ENCODE measurements at regions not wholly inside any gene's neighbourhood (a gene's known extent, or its start where the extent isn't known, plus 50 kb on each side); places are given as distances from the start of the nearest gene placed in this dataset.

DNA sequence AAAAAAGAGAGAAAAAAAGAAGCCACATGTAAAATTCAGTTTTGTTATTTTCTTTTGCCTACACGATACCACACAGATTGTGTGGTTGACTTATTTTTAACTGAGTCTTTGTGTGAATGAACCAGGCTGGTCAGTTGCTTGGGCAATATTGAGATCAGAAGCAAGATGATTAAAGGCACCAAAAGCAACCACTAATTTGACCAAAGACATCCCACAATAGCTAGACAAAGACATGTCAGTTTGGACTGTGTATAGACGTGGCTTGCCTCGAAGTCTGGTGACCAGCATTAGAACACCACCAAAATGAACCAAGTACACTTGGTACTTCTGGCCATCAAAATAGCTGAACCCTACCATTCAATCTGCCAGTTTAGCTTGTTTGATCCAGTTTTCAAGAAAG, 340.6 kb upstream of the TBX3 start:
- H3K27me3 ChIP-seq: no peaks in the 10 kb centered on the region
- DNase-seq (no peak), ATAC-seq (ENCODE audit: low FRiP score in 2 of 2) (no peak)
- H3K4me1 ChIP-seq: no peaks in the 10 kb centered on the region
- H3K36me3 ChIP-seq: no peaks in the 10 kb centered on the region
- TF ChIP-seq EP300 (IDR thresholded peaks at IDR 0.05): no peak
- TF ChIP-seq POLR2AphosphoS5 (IDR thresholded peaks at IDR 0.05): no peak
- no peak for TF ChIP-seq POLR2A (IDR thresholded peaks at IDR 0.05)
- TF ChIP-seq, protein P1, sequence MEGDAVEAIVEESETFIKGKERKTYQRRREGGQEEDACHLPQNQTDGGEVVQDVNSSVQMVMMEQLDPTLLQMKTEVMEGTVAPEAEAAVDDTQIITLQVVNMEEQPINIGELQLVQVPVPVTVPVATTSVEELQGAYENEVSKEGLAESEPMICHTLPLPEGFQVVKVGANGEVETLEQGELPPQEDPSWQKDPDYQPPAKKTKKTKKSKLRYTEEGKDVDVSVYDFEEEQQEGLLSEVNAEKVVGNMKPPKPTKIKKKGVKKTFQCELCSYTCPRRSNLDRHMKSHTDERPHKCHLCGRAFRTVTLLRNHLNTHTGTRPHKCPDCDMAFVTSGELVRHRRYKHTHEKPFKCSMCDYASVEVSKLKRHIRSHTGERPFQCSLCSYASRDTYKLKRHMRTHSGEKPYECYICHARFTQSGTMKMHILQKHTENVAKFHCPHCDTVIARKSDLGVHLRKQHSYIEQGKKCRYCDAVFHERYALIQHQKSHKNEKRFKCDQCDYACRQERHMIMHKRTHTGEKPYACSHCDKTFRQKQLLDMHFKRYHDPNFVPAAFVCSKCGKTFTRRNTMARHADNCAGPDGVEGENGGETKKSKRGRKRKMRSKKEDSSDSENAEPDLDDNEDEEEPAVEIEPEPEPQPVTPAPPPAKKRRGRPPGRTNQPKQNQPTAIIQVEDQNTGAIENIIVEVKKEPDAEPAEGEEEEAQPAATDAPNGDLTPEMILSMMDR (IDR thresholded peaks at IDR 0.05): no peak
- H3K4me3 ChIP-seq: no peak overlapping the region
- H3K9me3 ChIP-seq: peaks cover 0 to 10% (median 6%) of the 10 kb centered on the region in 4 donors
- no peak overlapping the region for H3K27ac ChIP-seq
- WGBS, 2 donors: 84 to 87% methylated on average over 3 of the region's 3 CpGs

DNA sequence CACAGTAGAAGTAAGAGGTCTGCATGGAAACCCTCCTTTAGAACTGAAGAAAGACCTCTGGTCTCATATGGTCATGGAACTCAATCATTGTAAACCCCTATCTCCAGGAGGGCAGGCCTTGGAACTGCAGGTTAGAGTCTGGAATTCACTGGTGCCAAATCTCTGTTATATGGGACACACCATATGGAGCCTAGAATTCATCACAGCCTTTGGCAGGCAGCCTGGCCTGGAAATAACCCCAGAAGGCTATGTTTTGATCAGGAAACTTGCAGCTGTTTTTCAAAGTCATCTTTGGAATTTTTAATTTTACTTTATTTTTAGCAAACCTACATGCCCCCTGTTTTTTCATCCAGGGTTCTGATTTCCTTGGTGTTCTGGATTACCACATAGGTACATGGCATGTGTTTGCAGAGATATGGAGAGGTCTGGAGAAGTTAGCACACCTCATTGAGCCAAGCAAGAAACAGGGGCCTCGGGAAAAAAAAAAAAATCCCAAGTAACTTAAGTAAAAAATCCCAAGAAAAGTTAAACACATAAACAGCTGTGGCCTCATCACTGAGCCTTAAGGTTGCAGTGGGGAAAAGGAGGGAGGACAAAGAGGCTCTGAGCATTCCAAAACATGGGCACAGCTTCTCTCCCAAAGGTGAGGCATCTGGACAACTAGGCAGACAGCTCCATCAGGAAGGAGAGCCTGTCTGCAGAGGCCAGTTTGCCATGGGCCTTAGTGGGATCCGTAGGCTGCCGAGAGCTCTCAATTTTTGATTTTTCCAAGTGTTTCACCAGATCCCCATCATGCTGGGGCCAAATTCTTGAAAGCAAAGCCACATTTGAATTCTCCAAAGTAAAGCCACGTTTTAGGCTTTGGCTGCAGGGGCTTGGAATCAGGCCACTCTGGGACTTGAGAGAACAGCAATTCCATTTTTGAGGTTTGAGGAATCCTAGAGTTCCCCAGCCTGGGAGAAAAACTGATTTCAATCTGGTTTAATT, 339.6 kb upstream of the TBX3 start:
- Histone ChIP-seq H3K36me3 (no peaks in the 10 kb centered on the region), H3K4me3 (no peak overlapping the region), H3K27me3 (no peaks in the 10 kb centered on the region), H3K4me1 (no peaks in the 10 kb centered on the region), H3K9me3 (peaks cover 0 to 10% (median 6%) of the 10 kb centered on the region in 4 donors), H3K27ac (no peak overlapping the region)
- DNase-seq (no peak), ATAC-seq (ENCODE audit: low FRiP score in 2 of 2) (no peak)
- WGBS, 2 donors: 56 to 60% methylated on average over 4 of the region's 4 CpGs
- TF ChIP-seq, protein P1 (IDR thresholded peaks at IDR 0.05): no peak
- TF ChIP-seq POLR2A (IDR thresholded peaks at IDR 0.05): no peak
- TF ChIP-seq POLR2AphosphoS5 (IDR thresholded peaks at IDR 0.05): no peak
- TF ChIP-seq EP300 (IDR thresholded peaks at IDR 0.05): no peak

DNA sequence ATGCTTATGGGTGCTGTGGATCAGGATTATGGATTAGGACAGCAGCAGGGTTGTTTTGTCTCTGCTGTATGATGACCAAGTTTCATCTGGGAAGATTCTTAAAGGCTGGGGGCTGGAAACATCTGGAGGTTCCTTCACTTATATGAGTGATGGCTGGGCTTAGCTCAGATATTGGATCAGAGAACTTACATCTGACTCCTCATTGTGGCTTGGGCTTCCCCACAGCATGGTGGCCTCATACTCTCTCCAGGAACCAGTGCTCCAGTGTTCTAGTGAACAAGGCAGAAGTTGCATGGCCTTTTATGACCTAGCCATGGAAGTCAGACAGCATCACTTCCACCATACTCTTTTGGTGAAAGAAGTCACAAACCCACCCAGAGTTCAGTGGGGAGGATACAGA, 336.1 kb upstream of the TBX3 start:
- H3K36me3 ChIP-seq: no peaks in the 10 kb centered on the region
- ATAC-seq (ENCODE audit: low FRiP score in 2 of 2) (no peak), DNase-seq (no peak)
- H3K27me3 ChIP-seq: no peaks in the 10 kb centered on the region
- no peaks in the 10 kb centered on the region for H3K4me1 ChIP-seq
- TF ChIP-seq, protein P1 (IDR thresholded peaks at IDR 0.05): no peak
- TF ChIP-seq POLR2AphosphoS5 (IDR thresholded peaks at IDR 0.05): no peak
- TF ChIP-seq EP300 (IDR thresholded peaks at IDR 0.05): no peak
- no peak for TF ChIP-seq POLR2A (IDR thresholded peaks at IDR 0.05)
- no peak overlapping the region for H3K27ac ChIP-seq
- H3K9me3 ChIP-seq: peaks cover 0 to 10% (median 6%) of the 10 kb centered on the region in 4 donors
- H3K4me3 ChIP-seq: no peak overlapping the region

DNA sequence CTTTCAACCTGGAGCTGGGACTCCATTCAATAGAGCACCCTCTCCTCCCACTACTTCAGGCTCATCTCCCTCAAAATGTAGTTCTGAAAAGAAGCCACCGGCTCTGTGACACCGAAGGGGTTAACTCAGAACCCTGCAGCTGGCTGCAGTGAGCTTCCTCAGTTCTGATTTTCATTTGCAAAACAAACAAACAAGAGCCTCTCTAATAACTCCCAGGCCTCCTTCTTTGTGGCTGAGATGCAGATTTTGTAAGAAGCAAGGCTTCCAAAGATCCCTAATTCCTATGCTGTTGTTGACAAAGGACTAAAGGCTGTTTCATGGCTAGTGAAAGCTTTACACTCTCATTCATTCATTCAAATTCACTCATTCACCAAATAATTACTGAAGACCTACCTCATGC, 333.4 kb upstream of the TBX3 start:
- TF ChIP-seq POLR2AphosphoS5 (IDR thresholded peaks at IDR 0.05) (no peak), POLR2A (IDR thresholded peaks at IDR 0.05) (no peak), EP300 (IDR thresholded peaks at IDR 0.05) (no peak)
- TF ChIP-seq, protein P1 (IDR thresholded peaks at IDR 0.05): no peak
- ATAC-seq (ENCODE audit: low FRiP score in 2 of 2): no peak
- H3K27ac ChIP-seq: no peak overlapping the region
- H3K27me3 ChIP-seq: no peaks in the 10 kb centered on the region
- H3K9me3 ChIP-seq: peaks cover 0 to 10% (median 6%) of the 10 kb centered on the region in 4 donors
- 81 to 88% methylated on average over 2 of the region's 2 CpGs for WGBS, 2 donors
- DNase-seq: no peak
- H3K36me3 ChIP-seq: no peaks in the 10 kb centered on the region
- no peak overlapping the region for H3K4me3 ChIP-seq
- H3K4me1 ChIP-seq: peaks cover 0 to 3% (median 0%) of the 10 kb centered on the region in 4 donors

Data from upper lobe of left lung (tissue), 6 donors.